VCaP (cell line): ENCODE measurements at regions not wholly inside any gene's neighbourhood (a gene's known extent, or its start where the extent isn't known, plus 50 kb on each side); places are given as distances from the start of the nearest gene placed in this dataset.
A peak's percentile ranks its signal among the peaks of the same experiment; 100 is the strongest.

Experiments used
- H3K27ac ChIP-seq: fragments of 450-650 bp; 2 replicates; pipeline ENCODE4 v1.5.1; 2017
- CTCF ChIP-seq: fragments of 450-650 bp; conservative IDR thresholded peaks from 2 replicates; pipeline ENCODE4 v1.5.1; 2017; ENCODE audit warnings: mild to moderate bottlenecking, moderate library complexity

- peak overlapping the region; percentile 2; the same call in 1 of the 2 replicates for H3K27ac ChIP-seq
- no peak for TF ChIP-seq CTCF
Observed at GRCh38 chr6:51495096-51495495, 592.3 kb downstream of the PKHD1 start.

GRCh38 chr6:51495610-51496396 lies 591.6 kb downstream of the PKHD1 start:
- H3K27ac ChIP-seq: 0 out of 2 replicates have a peak overlapping the region, but pooled peaks have one; percentile 2
- TF ChIP-seq CTCF: no peak

GRCh38 chr6:51502996-51503395 lies 584.4 kb downstream of the PKHD1 start:
- H3K27ac ChIP-seq: no peak overlapping the region
- TF ChIP-seq CTCF: no peak

- no peak overlapping the region for H3K27ac ChIP-seq
Observed at GRCh38 chr6:51505434-51505833, 582.0 kb downstream of the PKHD1 start.

GRCh38 chr6:51509597-51509996 lies 577.8 kb downstream of the PKHD1 start:
- TF ChIP-seq CTCF: no peak
- no peak overlapping the region for H3K27ac ChIP-seq

More at GRCh38 chr6:51505434-51505833, 582.0 kb downstream of the PKHD1 start:
- TF ChIP-seq CTCF: no peak

GRCh38 chr6:51511081-51511480 lies 576.3 kb downstream of the PKHD1 start:
- H3K27ac ChIP-seq: no peak overlapping the region
- TF ChIP-seq CTCF: no peak

GRCh38 chr6:51513891-51514747 lies 573.3 kb downstream of the PKHD1 start:
- H3K27ac ChIP-seq: no peak overlapping the region
- TF ChIP-seq CTCF: no peak
